ENCODE measurements at regions not wholly inside any gene's neighbourhood (a gene's known extent, or its start where the extent isn't known, plus 50 kb on each side); places are given as distances from the start of the nearest gene placed in this dataset.

DNA sequence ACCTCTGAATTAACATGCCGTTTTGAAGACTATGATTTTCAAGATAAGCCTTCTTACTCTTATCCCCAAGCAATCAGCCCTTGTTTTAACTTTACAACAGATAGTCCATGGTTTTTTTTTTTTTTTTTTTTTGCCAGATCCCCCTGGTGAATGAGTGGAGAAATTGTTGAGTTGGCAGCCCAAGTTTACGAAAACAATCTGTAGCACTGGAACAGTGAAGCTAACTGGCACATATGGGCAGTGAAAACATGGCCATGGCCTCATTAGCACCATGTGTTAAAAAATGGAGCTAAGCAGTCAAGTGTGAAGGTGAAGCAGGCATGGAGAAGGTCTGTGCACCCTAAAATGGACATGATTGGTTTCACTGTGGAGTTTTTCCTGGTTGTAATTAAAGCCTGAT is 812.1 kb upstream of the MIR17HG start:
- DNase-seq (ENCODE audit: low spot score) (no peak), FAIRE-seq (no peak)

DNA sequence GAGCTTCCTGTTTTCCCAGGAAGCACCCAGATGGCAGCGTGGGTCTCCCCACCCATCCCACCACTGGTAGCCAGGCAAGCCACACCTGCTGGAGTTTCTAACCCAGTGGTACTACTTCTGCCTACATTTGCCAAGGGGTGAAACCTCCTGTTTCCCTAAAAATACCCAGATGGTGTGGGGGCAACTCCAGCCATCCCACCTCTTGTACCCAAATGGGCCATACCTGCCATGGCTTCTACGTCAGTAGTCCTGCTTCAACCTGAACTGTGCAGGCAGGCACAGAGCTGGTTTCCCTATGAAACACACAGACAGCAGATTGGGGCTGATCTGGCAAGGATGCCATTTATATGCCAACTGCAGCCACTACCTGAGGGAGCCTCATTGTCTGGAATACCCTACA is 809.4 kb upstream of the MIR17HG start:
- FAIRE-seq = no peak
- no peak for DNase-seq (ENCODE audit: low spot score)

DNA sequence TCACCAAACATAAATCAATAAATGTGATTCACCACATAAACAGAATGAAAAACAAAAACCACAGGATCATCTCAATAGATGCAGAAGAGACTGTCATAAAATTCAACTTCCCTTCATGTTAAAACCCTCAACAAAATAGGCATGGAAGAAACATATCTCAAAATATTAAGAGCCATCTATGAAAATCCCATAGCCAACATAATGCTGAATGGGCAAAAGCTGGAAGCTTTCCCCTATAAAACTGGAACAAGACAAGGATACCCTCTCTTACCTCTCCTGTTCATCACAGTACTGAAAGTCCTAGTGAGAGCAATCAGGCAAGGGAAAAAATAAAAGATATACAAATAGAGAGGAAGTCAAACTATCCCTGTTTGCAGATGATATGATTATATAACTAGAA is 806.1 kb upstream of the MIR17HG start:
- no peak for FAIRE-seq

DNA sequence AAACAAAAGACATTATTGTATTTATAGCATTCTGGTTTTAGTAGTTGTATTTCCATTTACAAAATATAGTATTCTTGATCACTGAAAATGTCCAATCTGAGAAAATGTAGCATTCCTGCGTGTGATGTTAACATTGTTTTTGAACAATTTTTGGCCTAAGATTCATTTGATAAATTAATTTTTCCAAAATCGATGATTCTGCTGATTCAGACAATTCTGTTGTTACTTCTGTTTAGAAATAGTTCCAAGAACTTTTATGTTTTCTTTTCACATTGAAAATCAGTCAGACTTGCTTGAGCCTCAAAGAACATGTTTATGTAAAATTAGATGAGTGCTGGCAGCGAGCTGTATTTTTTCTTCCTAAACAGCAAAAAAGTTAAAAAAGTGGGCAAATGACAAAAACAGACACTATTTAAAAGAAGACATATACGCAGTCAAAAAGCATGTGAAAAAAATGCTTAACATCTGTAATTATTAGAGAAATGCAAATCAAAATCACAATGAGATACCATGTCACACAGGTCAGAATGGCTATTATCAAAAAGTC is 804.5 kb upstream of the MIR17HG start:
- FAIRE-seq = no peak
- DNase-seq (ENCODE audit: low spot score) = no peak

More for the DNA sequence above, 806.1 kb upstream of the MIR17HG start:
- no peak for DNase-seq (ENCODE audit: low spot score)

DNA sequence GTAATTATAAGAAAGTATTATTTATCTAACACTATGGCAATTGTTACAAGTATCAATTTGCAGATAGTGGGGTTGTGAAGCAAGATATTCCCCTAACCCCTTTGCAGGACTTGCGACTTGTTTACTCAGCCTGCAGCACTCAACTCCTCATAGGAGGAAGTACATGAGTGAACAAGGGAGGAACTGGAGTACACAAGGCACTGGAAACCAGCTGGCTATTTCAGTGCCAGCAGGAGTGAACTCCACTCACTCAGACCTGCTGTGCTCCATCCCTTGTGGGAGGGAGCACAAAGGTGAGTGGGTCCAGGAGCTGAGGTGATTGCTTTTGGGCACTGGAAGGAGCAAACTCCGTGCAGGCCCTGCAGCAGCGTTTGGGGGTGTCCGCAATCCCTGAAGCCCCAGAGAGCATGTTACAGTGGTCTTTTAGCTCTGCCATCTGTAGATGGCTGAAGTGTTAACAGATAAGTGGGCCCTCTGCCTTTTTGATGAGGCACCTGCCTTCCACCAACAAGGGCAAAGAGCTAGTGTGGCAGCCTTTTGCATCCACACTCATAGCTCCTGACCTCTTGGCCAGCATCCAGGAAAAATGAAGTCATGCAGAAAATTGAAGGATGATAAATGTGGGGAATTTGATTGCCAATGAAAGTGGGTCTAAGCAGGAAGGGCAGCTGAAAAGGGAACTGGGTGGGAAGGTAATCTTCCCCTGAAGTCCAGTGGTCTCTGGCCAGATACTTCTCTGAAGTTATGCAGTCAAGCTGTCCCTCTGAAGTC is 802.2 kb upstream of the MIR17HG start:
- DNase-seq (ENCODE audit: low spot score) (no peak), FAIRE-seq (no peak)

DNA sequence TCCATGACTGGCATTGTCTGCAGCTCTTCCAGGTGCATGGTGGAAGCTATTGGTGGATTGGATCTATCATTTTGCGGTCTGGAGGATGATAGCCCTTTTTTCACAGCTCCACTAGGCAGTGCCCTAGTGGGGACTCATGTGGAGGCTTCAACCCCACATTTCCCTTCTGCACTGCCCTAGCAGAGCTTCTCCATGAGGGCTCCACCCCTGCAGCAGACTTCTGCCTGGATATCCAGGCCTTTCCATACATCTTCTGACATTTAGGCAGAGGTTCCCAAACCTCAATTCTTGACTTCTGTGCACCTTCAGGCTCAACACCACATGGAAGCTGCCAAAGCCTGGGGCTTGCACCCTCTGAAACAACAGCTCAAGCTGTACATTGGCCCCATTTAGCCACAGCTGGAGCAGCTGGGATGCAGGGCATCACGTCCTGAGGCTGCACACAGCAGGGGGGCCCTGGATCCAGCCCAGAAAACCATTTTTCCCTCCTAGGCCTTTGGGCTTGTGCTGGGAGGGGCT is 800.2 kb upstream of the MIR17HG start:
- DNase-seq (ENCODE audit: low spot score) (no peak), FAIRE-seq (no peak)

DNA sequence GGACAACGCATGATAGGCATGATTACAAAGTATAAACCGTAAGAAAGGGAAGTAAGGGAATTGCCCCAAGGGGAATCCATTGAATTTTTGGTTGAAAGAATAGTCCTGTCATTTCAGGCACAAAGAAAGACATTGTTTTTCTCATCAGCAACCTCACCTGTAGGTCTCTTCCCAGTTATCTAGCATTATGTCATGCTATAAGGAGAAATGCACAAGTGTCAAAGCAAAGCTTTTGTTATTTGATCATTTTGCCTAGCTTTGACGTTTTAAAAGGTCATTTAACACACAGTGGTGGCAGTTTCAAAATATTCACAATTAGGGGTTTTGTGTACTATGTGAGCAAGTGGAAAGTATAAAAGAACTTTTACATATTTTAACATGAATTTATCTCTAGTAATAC is 796.2 kb upstream of the MIR17HG start:
- FAIRE-seq (no peak), DNase-seq (ENCODE audit: low spot score) (no peak)

DNA sequence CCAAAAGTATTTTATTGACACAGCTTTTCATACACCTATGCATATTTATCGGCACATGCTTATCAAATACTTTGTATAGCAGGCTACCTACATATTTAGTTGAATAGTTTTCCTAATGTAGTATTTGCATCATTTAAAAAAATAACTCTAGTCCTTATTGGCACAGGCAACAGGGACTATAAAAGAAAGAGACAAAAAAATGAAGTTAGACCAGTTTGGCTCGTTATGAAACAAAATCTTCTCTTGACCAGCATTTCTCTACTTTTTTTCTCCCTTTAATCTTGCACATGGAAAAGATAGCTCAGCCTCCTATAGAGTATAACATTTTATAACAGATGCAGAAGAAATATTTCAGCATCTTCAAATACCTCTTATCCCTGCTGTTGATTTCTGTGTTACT is 794.8 kb upstream of the MIR17HG start:
- no peak for DNase-seq (ENCODE audit: low spot score)
- no peak for FAIRE-seq

DNA sequence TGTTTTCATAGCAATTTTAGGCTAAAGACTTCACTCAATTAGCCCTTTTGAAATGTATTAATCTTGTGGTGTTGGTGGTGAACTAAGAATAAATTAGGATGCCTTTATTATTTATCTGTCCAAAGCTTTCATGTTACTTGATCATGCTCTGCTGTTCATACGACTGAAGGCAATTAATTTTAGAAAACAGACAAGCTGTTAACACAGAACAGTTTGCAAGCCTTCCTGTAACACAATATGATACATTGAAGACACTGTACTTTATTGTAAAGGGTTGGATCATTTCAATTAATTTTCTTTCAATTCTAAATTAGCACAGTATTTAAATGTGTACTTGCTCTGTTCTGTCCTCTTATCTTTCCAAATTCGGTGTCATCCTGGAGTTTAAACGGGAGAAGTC is 794.3 kb upstream of the MIR17HG start:
- FAIRE-seq = no peak
- no peak for DNase-seq (ENCODE audit: low spot score)

DNA sequence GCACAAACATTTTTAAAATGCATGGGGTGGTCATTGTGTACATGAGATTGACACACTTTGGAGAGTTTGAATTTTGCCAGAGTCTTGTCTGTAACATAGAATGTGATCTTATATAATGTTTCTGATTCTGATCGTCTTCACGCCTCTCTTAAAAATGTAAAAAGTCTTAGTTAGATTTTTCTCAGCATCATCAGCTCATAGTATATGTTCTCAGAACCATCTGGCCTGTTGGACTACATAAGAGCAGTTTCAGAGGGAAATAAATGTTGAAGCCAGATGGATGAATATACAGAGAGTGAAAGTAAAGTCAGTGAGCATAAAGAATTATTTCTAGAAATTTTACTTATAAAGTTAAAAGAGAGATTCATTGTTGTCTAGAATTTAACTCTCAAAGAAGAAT is 789.9 kb upstream of the MIR17HG start:
- FAIRE-seq (no peak), DNase-seq (ENCODE audit: low spot score) (no peak)

DNA sequence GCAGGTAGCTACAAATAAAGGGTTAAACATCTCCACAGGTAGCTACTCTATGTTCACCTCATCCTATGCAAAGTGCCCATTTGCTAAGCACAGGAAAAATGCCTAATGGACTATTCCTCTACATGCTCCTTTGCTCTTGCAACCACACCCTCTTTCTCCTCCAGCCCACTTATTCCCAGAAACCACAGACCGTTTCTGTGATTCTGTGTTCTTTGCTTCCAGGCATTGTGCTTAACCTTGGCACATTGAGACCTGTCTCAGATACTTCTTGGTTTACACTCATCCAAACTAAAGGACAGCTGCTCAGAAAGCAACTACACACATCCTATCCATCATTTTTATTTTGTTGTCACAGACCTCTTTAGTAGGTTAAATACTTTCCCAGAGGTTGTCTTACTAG is 785.0 kb upstream of the MIR17HG start:
- no peak for FAIRE-seq
- DNase-seq (ENCODE audit: low spot score) = no peak

DNA sequence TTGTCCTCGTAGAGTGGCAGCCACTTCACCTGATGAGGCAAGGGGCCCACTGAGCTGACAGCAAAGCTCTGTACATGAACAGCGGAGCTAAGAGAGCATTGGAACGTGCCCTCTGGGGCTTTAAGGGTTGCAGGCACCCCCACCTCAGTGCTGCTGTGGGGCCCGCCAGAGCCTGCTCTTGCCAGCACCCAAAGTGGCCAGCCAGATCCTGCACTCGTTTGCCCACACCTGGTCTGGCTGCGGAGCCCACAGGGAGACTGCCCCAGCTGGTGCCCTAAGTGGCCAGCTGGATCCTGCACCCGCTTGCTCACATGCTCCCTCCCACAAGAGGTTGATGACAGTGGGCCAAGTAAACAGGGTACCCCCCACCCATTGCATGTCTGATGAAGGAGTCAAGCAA is 783.4 kb upstream of the MIR17HG start:
- DNase-seq (ENCODE audit: low spot score) (no peak), FAIRE-seq (no peak)

DNA sequence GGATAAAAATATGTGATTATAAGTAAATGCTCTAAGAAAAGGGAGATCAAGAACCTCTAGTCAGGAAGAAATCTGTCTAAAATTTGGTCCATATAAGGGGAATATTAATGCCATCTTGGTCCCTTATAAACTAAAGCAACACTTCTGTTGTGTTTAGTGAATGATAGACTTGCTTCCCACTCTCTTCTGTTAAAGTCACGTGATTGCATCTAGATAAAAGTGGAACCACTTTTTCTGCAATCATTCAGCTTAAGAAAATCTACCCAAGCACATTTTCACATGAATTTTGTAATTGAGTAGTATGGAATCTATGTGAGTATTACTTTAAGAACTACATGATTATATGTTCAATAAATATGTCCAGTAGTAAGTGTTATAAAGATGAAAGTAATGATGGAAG is 782.9 kb upstream of the MIR17HG start:
- no peak for FAIRE-seq

DNA sequence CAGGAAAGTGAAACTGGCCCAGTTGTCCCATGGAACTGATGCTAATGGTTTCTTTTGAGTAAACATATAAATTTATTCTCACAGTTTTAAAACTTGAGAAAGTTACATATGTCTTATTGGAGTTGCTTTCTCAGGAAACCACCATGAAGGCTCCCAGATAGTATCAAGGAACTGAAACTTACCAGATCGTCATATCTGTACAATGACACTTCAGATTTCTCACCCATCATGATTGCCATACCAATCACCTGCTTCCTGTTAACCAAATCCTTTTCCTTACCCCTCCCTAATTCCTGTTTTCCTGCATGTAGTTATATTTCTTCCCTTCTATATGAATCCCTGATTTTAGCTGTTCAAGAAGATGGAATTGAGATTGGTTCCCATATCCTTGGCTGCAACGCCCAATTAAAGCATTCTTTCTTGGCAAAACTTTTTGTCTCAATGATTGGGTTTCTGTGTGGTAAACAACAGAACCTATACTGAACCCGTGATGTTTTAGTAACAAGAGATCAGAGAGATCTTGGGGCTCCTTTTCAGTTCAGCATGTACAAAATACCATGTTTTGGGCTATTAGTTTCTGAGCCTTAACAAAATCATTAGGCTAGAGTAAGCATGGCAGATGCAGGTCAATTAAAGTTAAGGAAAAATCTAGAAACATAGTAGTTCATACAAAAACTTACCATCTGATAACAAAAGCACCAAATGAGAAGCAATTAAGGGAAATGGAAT is 781.3 kb upstream of the MIR17HG start:
- FAIRE-seq (no peak), DNase-seq (ENCODE audit: low spot score) (no peak)

More for the DNA sequence above, 782.9 kb upstream of the MIR17HG start:
- no peak for DNase-seq (ENCODE audit: low spot score)

DNA sequence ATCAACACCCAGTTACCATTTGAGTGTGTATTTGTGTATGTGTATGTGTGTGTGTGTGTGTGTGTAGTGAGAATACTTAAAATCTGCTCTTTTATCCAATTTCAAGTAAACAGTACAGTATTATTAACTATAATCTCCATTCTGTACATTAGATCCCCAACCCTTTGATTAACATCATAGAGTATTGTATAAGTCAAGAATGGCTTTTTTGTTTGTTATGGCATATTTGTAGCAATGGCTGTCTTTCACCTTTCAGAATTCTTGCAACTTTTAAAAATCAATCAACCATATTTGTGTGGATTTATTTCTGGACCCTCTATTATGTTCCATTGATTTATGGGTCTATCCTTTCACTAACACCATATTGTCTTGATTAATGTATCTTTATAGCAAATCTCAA is 779.3 kb upstream of the MIR17HG start:
- DNase-seq (ENCODE audit: low spot score) (no peak), FAIRE-seq (no peak)

DNA sequence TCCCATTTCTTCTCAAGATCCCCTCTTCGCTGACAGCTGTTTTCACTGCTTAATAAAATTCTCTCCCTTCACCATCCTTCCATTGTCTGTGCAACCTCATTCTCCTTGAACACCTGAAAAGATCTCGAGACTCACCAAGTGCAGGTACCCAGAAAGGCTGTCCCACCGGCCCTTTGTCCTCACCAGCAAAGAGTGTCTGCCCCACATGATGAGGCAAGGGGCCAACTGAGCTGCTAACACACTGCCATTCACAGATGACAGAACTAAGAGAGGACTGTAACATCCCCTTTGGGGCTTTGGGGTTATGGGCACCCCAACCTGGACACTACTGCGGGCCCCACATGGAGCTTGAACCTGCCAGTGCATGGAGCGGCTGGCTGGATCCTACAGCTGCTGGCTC is 771.4 kb upstream of the MIR17HG start:
- FAIRE-seq (no peak), DNase-seq (ENCODE audit: low spot score) (no peak)

DNA sequence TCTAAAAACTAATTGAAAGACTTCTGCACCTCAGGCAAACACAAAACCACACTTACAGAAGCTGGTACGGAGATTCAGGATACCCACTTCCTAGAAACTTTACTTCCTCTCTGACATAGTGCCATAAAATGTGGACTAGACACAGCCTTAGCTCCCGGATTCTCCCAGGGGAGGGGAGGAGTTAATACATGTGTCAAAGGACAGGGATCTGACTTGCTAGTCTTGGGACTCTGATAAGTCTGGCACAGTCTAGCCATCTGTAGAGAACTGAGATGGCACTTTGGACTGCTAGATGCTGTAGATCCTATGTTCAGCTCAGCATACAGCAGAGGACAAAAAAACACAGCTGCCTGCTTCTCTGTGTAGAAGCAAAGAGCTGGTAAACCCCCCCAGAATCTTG is 769.8 kb upstream of the MIR17HG start:
- FAIRE-seq = no peak
- DNase-seq (ENCODE audit: low spot score) = no peak

DNA sequence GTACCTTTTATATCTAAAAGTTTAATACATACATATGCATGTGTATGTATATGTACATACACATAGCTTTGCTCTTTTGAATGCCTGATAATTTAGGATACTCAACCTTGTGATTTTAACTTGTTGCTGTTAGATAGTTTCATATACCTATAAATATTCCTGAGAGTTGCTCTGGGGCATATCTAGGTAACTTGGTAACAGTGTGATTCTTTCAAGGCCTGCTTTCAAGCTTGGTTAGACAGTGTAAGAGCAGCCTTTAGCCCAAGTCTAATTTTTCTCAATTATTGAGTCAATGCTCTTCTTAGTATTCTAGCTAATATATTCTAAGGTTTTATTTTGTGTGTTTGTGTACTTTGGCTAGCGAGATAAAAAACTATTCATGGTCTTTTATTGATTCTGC is 762.1 kb upstream of the MIR17HG start:
- no peak for DNase-seq (ENCODE audit: low spot score)
- no peak for FAIRE-seq

DNA sequence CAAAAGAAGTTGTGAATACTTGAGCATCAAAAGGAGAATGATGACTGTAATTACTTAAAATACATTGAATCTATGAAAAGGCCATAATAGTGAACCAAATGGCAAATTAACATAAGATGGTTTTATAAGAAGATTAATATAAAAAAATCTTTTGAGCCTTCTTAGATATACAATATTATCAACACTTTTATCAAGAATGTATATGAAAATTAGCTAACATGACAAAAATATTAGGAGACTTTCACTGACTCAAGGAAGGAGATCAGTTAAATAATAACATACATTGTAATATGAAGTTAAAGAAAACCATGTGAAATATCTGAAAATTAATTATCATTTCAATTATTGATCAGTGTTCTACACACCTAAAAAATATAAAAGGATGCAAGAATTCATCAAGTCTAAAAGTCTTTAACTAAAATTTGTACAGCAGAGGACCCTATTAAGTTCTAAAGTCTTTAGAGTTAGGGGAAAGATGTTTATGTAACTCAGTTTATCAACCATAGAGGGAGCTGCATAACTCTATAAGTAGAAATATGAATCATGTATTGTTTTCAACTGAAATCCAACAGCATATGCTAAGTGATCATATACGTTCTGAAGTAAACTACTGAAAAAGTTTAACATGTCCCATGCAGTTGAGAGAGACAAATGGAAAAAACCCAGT is 756.1 kb upstream of the MIR17HG start:
- no peak for FAIRE-seq
- no peak for DNase-seq (ENCODE audit: low spot score)

DNA sequence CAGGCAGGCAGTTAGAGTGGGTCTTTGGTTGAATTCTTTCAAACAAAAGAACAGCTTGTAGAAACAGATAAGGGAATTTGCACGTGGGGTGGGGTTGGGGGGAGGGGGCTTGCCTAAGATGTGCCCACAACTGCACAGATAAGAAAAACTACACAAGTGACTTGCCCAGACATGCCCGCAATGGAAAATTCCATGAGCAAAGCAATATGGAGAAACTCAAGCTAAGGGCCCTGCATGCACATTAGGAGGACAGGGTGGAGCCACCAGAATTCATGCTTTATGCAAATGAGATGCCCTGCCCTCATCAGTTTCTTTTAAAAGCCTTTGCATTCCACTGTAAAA is 755.6 kb upstream of the MIR17HG start:
- FAIRE-seq = no peak

DNA sequence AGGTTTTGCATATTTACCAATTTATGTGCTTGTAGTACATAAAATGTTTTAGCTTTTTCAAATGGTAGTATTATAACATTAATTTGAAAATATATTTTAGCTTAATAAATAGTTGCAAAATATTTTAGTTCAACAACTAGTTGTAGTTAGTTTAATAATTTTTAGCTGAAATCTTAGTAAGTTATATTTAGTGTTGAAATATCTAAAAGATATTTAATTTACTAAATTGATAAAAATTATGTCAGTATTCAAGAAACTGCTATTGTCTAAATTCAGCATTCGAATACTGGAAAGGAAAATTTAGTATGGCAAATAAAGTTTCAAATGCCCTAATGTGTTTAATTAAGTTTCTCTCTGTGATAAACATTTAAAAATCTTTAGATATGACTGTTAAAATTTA is 754.5 kb upstream of the MIR17HG start:
- DNase-seq (ENCODE audit: low spot score) = no peak
- FAIRE-seq = no peak

More for the DNA sequence above, 755.6 kb upstream of the MIR17HG start:
- no peak for DNase-seq (ENCODE audit: low spot score)

DNA sequence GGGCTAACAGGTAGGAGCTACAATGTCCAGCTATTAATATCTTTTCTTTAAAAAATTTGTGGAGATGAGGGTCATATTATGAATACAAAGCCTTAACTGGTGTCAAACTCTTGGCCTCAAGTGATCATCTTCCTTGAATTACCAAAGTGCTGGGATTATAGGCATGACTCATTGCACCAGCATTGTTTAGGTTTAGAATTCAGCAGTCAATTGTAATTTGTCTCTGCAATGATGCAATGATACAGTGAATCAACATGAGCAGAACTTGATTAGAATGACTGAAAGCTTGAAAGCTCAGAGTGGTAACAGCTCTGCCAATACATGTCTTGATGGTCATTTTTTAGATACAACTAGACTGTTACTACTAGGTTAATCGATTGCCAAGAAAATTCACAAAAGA is 752.8 kb upstream of the MIR17HG start:
- FAIRE-seq (no peak), DNase-seq (ENCODE audit: low spot score) (no peak)

All from RCC 7860 (cell line).